ENCODE measurements at regions not wholly inside any gene's neighbourhood (a gene's known extent, or its start where the extent isn't known, plus 50 kb on each side); places are given as distances from the start of the nearest gene placed in this dataset.

DNA sequence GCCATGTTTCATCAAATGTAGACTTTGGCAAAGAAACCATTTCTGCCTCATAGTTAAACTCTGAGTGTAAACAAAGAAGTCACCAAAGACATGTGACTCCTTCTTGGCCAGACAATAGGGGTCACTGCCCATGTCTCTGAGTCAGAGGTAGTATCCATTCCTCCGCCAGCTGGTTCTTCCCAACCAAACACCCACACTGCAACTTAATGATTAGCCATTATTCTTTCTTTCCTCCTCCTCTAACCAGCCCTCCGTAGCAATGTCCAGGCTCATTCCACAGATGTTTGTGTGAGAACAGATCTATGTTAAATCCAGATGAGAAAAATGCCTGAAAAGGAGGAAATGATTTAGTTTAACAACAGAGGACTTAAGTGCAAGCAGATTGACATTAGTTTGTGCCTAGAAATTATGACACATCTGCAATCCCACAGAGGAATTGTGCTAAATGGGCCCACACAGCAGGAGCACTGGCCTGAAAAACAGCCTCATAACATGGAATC is 127.9 kb upstream of the SH3BP4 start:
- H3K4me2 ChIP-seq (ENCODE audit: extremely low read depth, insufficient read depth, low read length) = peak overlapping the region; percentile 51
- H3K4me1 ChIP-seq (ENCODE audit: control insufficient read depth, extremely low read depth, insufficient read depth, low read length) = peaks cover 12% of the 10 kb centered on the region
- no peak overlapping the region for H3K4me3 ChIP-seq (replicated peaks in 1 of 4; ENCODE audit: control extremely low read depth in 1 of 4, insufficient read depth in 1 of 4, low read depth in 3 of 4, low read length in 4 of 4)
- H2AFZ ChIP-seq (ENCODE audit: low read length) = no peak overlapping the region
- H4K20me1 ChIP-seq (ENCODE audit: control insufficient read depth, extremely low read depth, insufficient read depth, low read length) = no peaks in the 10 kb centered on the region
- H3K9me3 ChIP-seq (ENCODE audit: control insufficient read depth, insufficient read depth, low read depth, low read length) = no peaks in the 10 kb centered on the region
- peak overlapping the region; percentile 73 for H3K27ac ChIP-seq (ENCODE audit: insufficient read depth, low read length)
- no peak for TF ChIP-seq EZH2 (IDR thresholded peaks at IDR 0.05; ENCODE audit: low read length, missing control alignments)
- TF ChIP-seq, protein P1, sequence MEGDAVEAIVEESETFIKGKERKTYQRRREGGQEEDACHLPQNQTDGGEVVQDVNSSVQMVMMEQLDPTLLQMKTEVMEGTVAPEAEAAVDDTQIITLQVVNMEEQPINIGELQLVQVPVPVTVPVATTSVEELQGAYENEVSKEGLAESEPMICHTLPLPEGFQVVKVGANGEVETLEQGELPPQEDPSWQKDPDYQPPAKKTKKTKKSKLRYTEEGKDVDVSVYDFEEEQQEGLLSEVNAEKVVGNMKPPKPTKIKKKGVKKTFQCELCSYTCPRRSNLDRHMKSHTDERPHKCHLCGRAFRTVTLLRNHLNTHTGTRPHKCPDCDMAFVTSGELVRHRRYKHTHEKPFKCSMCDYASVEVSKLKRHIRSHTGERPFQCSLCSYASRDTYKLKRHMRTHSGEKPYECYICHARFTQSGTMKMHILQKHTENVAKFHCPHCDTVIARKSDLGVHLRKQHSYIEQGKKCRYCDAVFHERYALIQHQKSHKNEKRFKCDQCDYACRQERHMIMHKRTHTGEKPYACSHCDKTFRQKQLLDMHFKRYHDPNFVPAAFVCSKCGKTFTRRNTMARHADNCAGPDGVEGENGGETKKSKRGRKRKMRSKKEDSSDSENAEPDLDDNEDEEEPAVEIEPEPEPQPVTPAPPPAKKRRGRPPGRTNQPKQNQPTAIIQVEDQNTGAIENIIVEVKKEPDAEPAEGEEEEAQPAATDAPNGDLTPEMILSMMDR (conservative IDR thresholded peaks at IDR 0.05 in 1 of 2, IDR thresholded peaks at IDR 0.05 in 1 of 2; ENCODE audit: low read depth in 1 of 2, low read length in 2 of 2) = no peak
- peak; percentile 99 to 100 for DNase-seq (ENCODE audit: low read depth in 2 of 2)
- no peaks in the 10 kb centered on the region for H3K36me3 ChIP-seq (ENCODE audit: control insufficient read depth, insufficient read depth, low read length)
- no peak overlapping the region for H3K9ac ChIP-seq (ENCODE audit: insufficient read depth, low read length)
- no peaks in the 10 kb centered on the region for H3K27me3 ChIP-seq (ENCODE audit: control insufficient read depth, insufficient read depth, low read length)
- H3K79me2 ChIP-seq (ENCODE audit: control insufficient read depth, insufficient read depth, low read length) = no peaks in the 10 kb centered on the region

DNA sequence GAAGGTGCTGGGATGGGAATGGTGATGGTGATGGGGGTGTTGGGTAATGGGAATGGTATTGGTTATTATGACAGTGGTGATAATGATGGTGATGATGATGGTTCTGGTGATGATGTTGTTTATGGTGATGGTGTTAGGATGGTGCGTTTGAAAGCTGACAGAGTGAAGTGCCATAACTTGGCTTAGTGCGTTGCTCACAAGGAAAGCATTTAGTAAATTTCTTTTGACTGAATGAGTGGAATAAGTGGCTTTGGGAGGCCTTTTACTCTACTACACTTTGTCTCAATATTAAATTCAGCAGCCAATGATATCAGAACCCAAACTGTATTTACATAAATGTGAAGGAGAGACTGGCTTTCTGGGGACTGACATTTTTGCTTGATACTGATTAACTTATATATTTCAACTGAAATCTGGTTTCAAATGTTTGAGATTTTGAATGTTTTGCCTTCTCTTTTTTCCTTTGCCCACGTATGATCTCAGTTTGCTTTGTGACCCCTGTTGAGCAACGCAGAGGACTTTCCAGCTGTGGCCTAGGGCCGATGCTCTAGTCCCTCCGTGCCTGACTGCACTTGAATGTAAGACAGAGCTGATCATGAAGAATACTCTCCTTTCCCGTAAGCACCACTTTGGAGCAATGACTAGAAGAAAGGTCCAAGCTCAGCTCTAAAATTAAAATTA is 128.5 kb upstream of the SH3BP4 start:
- no peaks in the 10 kb centered on the region for H4K20me1 ChIP-seq (ENCODE audit: control insufficient read depth, extremely low read depth, insufficient read depth, low read length)
- no peaks in the 10 kb centered on the region for H3K36me3 ChIP-seq (ENCODE audit: control insufficient read depth, insufficient read depth, low read length)
- peaks cover 12% of the 10 kb centered on the region for H3K4me1 ChIP-seq (ENCODE audit: control insufficient read depth, extremely low read depth, insufficient read depth, low read length)
- H3K27me3 ChIP-seq (ENCODE audit: control insufficient read depth, insufficient read depth, low read length) = no peaks in the 10 kb centered on the region
- no peak overlapping the region for H2AFZ ChIP-seq (ENCODE audit: low read length)
- no peaks in the 10 kb centered on the region for H3K79me2 ChIP-seq (ENCODE audit: control insufficient read depth, insufficient read depth, low read length)
- no peak overlapping the region for H3K4me3 ChIP-seq (replicated peaks in 1 of 4; ENCODE audit: control extremely low read depth in 1 of 4, insufficient read depth in 1 of 4, low read depth in 3 of 4, low read length in 4 of 4)
- no peaks in the 10 kb centered on the region for H3K9me3 ChIP-seq (ENCODE audit: control insufficient read depth, insufficient read depth, low read depth, low read length)
- H3K4me2 ChIP-seq (ENCODE audit: extremely low read depth, insufficient read depth, low read length) = peak overlapping the region; percentile 51
- peak overlapping the region; percentile 73 for H3K27ac ChIP-seq (ENCODE audit: insufficient read depth, low read length)
- DNase-seq (ENCODE audit: low read depth in 2 of 2) = peak in 1 of 2 donors; percentile 56
- no peak overlapping the region for H3K9ac ChIP-seq (ENCODE audit: insufficient read depth, low read length)
- TF ChIP-seq, protein P1 (conservative IDR thresholded peaks at IDR 0.05 in 1 of 2, IDR thresholded peaks at IDR 0.05 in 1 of 2; ENCODE audit: low read depth in 1 of 2, low read length in 2 of 2) = no peak
- no peak for TF ChIP-seq EZH2 (IDR thresholded peaks at IDR 0.05; ENCODE audit: low read length, missing control alignments)

DNA sequence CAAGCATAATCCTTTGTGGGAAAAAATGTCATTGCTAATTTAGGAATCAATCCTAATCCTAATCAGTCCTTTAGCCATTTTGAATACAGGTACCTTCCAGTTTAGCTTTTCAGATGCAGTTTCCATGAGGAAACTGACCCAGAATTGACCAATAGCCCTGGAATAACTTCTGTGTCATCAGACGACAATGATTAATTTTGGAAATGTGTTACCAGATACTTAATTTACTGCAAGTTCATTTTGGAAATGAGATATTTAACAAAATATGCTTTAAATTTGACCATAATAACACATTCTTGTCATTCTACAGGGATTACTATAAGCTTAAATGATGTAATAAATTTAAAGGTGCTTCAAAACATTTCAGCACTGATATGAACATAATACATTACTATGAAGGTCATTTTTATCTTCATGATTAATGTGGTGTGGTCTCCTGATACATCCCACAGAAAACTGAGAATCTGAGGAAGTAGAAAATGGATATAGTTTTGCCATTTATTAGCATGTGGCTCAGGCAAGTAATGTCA is 129.8 kb upstream of the SH3BP4 start:
- H2AFZ ChIP-seq (ENCODE audit: low read length) = no peak overlapping the region
- no peaks in the 10 kb centered on the region for H3K36me3 ChIP-seq (ENCODE audit: control insufficient read depth, insufficient read depth, low read length)
- H3K9ac ChIP-seq (ENCODE audit: insufficient read depth, low read length) = no peak overlapping the region
- no peak overlapping the region for H3K4me2 ChIP-seq (ENCODE audit: extremely low read depth, insufficient read depth, low read length)
- H3K9me3 ChIP-seq (ENCODE audit: control insufficient read depth, insufficient read depth, low read depth, low read length) = no peaks in the 10 kb centered on the region
- H3K27me3 ChIP-seq (ENCODE audit: control insufficient read depth, insufficient read depth, low read length) = no peaks in the 10 kb centered on the region
- H3K79me2 ChIP-seq (ENCODE audit: control insufficient read depth, insufficient read depth, low read length) = no peaks in the 10 kb centered on the region
- TF ChIP-seq EZH2 (IDR thresholded peaks at IDR 0.05; ENCODE audit: low read length, missing control alignments) = no peak
- TF ChIP-seq, protein P1 (conservative IDR thresholded peaks at IDR 0.05 in 1 of 2, IDR thresholded peaks at IDR 0.05 in 1 of 2; ENCODE audit: low read depth in 1 of 2, low read length in 2 of 2) = no peak
- no peaks in the 10 kb centered on the region for H4K20me1 ChIP-seq (ENCODE audit: control insufficient read depth, extremely low read depth, insufficient read depth, low read length)
- H3K27ac ChIP-seq (ENCODE audit: insufficient read depth, low read length) = no peak overlapping the region
- H3K4me1 ChIP-seq (ENCODE audit: control insufficient read depth, extremely low read depth, insufficient read depth, low read length) = peaks cover 12% of the 10 kb centered on the region
- H3K4me3 ChIP-seq (replicated peaks in 1 of 4; ENCODE audit: control extremely low read depth in 1 of 4, insufficient read depth in 1 of 4, low read depth in 3 of 4, low read length in 4 of 4) = no peak overlapping the region
- peak in 1 of 2 donors; percentile 88 for DNase-seq (ENCODE audit: low read depth in 2 of 2)
